WTC11 (cell line): ENCODE measurements at regions not wholly inside any gene's neighbourhood (a gene's known extent, or its start where the extent isn't known, plus 50 kb on each side); places are given as distances from the start of the nearest gene placed in this dataset.

Source experiments
- ATAC-seq: fragments of 200-7000 bp; cut with Tn5 transposase; 2 replicates; pipeline ENCODE4 v1.10.0; 2021; ENCODE audit warnings: mild to moderate bottlenecking, moderate library complexity
- CTCF ChIA-PET: fragments of 300-600 bp; sonication (Branson Sonifier 250); formaldehyde crosslinking; loops from one replicate; lab custom pipeline; 2021; ENCODE audit warnings: antibody characterized with exemption; lab: Charles Lee
- POLR2A ChIA-PET: fragments of 350-600 bp; sonication (Branson Sonifier 250); formaldehyde crosslinking; loops from one replicate; lab custom pipeline; 2021; ENCODE audit warnings: antibody characterized with exemption; lab: Charles Lee
- DNase-seq: peaks from one replicate; pipeline ENCODE4 v3.0.0; 2021; ENCODE audit warnings: low spot score
- H3K27ac Mint-ChIP-seq: 2 replicates; pipeline ENCODE4 v1.8.0; 2021; ENCODE audit warnings: mixed read lengths
- H3K27me3 Mint-ChIP-seq: 2 replicates; pipeline ENCODE4 v1.8.0; 2021; ENCODE audit warnings: low read depth, mild to moderate bottlenecking, moderate library complexity, mixed read lengths
- H3K36me3 Mint-ChIP-seq: 2 replicates; pipeline ENCODE4 v1.8.0; 2021; ENCODE audit warnings: mixed read lengths
- H3K4me1 Mint-ChIP-seq: 2 replicates; pipeline ENCODE4 v1.8.0; 2022; ENCODE audit warnings: mixed read lengths
- H3K4me3 Mint-ChIP-seq: 2 replicates; pipeline ENCODE4 v1.8.0; 2021; ENCODE audit warnings: mild to moderate bottlenecking, moderate library complexity, mixed read lengths
- H3K9me3 Mint-ChIP-seq: 2 replicates; pipeline ENCODE4 v1.8.0; 2021; ENCODE audit warnings: mixed read lengths
- ATF3 ChIP-seq: sonication (generic); formaldehyde crosslinking; conservative IDR thresholded peaks from 2 replicates; pipeline ENCODE4 v1.8.1; 2022; ENCODE audit warnings: mild to moderate bottlenecking, missing genetic modification reagents
- CBFB ChIP-seq: sonication (generic); formaldehyde crosslinking; IDR thresholded peaks from 2 replicates; pipeline ENCODE4 v1.8.1; 2022; ENCODE audit warnings: mild to moderate bottlenecking, low read depth, missing genetic modification reagents
- ELF4 ChIP-seq: sonication (generic); formaldehyde crosslinking; IDR thresholded peaks from 2 replicates; pipeline ENCODE4 v1.8.1; 2022; ENCODE audit warnings: low read depth, mild to moderate bottlenecking, moderate library complexity, missing genetic modification reagents
- EMX1 ChIP-seq: fragments of 250-450 bp; sonication (Bioruptor Pico); IDR thresholded peaks from 2 replicates; pipeline ENCODE4 v1.8.0; 2021; ENCODE audit warnings: mild to moderate bottlenecking
- ERG ChIP-seq: fragments of 250-450 bp; sonication (Bioruptor Pico); IDR thresholded peaks from 2 replicates; pipeline ENCODE4 v1.8.0; 2021; ENCODE audit warnings: mild to moderate bottlenecking
- FOXP4 ChIP-seq: sonication (generic); formaldehyde crosslinking; IDR thresholded peaks from 2 replicates; pipeline ENCODE4 v1.8.0; 2022; ENCODE audit warnings: mild to moderate bottlenecking, missing genetic modification reagents
- JUN ChIP-seq: sonication (generic); formaldehyde crosslinking; IDR thresholded peaks from 2 replicates; pipeline ENCODE4 v1.8.0; 2023; ENCODE audit warnings: mild to moderate bottlenecking, missing genetic modification reagents
- MXD4 ChIP-seq: fragments of 250-450 bp; sonication (Bioruptor Pico); IDR thresholded peaks from 2 replicates; pipeline ENCODE4 v1.8.0; 2021; ENCODE audit warnings: mild to moderate bottlenecking, moderate library complexity, borderline replicate concordance
- PREB ChIP-seq: sonication (generic); formaldehyde crosslinking; IDR thresholded peaks from 2 replicates; pipeline ENCODE4 v1.8.1; 2022; ENCODE audit warnings: mild to moderate bottlenecking, missing genetic modification reagents, moderate library complexity, borderline replicate concordance
- RELA ChIP-seq: sonication (generic); formaldehyde crosslinking; IDR thresholded peaks from 2 replicates; pipeline ENCODE4 v1.8.1; 2022; ENCODE audit warnings: missing genetic modification reagents, mild to moderate bottlenecking, borderline replicate concordance
- SMAD4 ChIP-seq: sonication (generic); formaldehyde crosslinking; IDR thresholded peaks from 2 replicates; pipeline ENCODE4 v1.8.0; 2022; ENCODE audit warnings: mild to moderate bottlenecking, missing genetic modification reagents
- TEAD4 ChIP-seq: sonication (generic); formaldehyde crosslinking; IDR thresholded peaks from 2 replicates; pipeline ENCODE4 v1.8.0; 2022; ENCODE audit warnings: mild to moderate bottlenecking, missing genetic modification reagents
- TP53 ChIP-seq: sonication (generic); formaldehyde crosslinking; IDR thresholded peaks from 2 replicates; pipeline ENCODE4 v1.8.1; 2023; ENCODE audit warnings: mild to moderate bottlenecking, missing genetic modification reagents
- ZBTB21 ChIP-seq: sonication (generic); formaldehyde crosslinking; IDR thresholded peaks from 2 replicates; pipeline ENCODE4 v1.8.1; 2023; ENCODE audit warnings: mild to moderate bottlenecking, missing genetic modification reagents, borderline replicate concordance
- ZNF423 ChIP-seq: fragments of 250-450 bp; sonication (Bioruptor Pico); IDR thresholded peaks from 2 replicates; pipeline ENCODE4 v2.1.2; 2022; ENCODE audit warnings: mild to moderate bottlenecking, moderate library complexity
- ZNF532 ChIP-seq: fragments of 250-450 bp; sonication (Bioruptor Pico); IDR thresholded peaks from 2 replicates; pipeline ENCODE4 v1.9.0; 2021; ENCODE audit warnings: mild to moderate bottlenecking, borderline replicate concordance
- ZSCAN18 ChIP-seq: fragments of 250-450 bp; sonication (Bioruptor Pico); IDR thresholded peaks from 2 replicates; pipeline ENCODE4 v2.1.2; 2022; ENCODE audit warnings: mild to moderate bottlenecking, moderate library complexity
- TF ChIP-seq, protein P1 (sequence below): sonication (generic); formaldehyde crosslinking; conservative IDR thresholded peaks from 2 replicates; pipeline ENCODE4 v1.8.1; 2023; ENCODE audit warnings: mild to moderate bottlenecking, low read depth, missing genetic modification reagents, moderate library complexity
- TF ChIP-seq, protein P2 (sequence below): sonication (generic); formaldehyde crosslinking; IDR thresholded peaks from 2 replicates; pipeline ENCODE4 v1.8.0; 2023; ENCODE audit warnings: missing genetic modification reagents
- TF ChIP-seq, protein P3 (sequence below): fragments of 250-450 bp; sonication (Bioruptor Pico); IDR thresholded peaks from 2 replicates; pipeline ENCODE4 v1.9.0; 2021; ENCODE audit warnings: mild to moderate bottlenecking

GRCh38 chr11:15742626-15743519 is 613.5 kb downstream of the SOX6 start (continued):
- TF ChIP-seq CBFB (no peak), ATF3 (CRISPR knock-in tag) (no peak), ZBTB21 (no peak), RELA (CRISPR knock-in tag) (no peak), TP53 (CRISPR knock-in tag) (no peak)

DNA sequence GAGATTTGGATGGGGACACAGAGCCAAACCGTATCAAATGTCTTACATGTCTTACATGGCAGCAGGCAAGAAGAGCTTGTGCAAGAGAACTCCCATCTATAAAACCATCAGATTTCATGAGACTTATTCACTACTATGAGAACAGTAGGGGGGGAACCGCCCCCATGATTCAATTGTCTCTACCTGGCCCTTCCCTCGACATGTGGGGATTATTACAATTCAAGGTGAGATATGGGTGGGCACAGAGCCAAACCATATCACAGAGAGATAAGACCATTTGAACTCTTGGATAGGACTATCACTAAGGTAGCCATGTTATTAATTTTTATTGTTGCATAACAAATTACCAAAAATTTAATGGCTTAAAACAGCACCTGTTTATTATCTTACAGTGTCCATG is 611.7 kb downstream of the SOX6 start:
- TF ChIP-seq ZNF532 (CRISPR knock-in tag) (no peak), TEAD4 (CRISPR knock-in tag) (no peak), SMAD4 (no peak), PREB (CRISPR knock-in tag) (no peak), ELF4 (CRISPR knock-in tag) (no peak), ZNF423 (CRISPR knock-in tag) (no peak), ERG (CRISPR knock-in tag) (no peak), MXD4 (CRISPR knock-in tag) (no peak), JUN (CRISPR knock-in tag) (no peak), ZSCAN18 (CRISPR knock-in tag) (no peak), EMX1 (CRISPR knock-in tag) (no peak), FOXP4 (CRISPR knock-in tag) (no peak)
- TF ChIP-seq, protein P1, sequence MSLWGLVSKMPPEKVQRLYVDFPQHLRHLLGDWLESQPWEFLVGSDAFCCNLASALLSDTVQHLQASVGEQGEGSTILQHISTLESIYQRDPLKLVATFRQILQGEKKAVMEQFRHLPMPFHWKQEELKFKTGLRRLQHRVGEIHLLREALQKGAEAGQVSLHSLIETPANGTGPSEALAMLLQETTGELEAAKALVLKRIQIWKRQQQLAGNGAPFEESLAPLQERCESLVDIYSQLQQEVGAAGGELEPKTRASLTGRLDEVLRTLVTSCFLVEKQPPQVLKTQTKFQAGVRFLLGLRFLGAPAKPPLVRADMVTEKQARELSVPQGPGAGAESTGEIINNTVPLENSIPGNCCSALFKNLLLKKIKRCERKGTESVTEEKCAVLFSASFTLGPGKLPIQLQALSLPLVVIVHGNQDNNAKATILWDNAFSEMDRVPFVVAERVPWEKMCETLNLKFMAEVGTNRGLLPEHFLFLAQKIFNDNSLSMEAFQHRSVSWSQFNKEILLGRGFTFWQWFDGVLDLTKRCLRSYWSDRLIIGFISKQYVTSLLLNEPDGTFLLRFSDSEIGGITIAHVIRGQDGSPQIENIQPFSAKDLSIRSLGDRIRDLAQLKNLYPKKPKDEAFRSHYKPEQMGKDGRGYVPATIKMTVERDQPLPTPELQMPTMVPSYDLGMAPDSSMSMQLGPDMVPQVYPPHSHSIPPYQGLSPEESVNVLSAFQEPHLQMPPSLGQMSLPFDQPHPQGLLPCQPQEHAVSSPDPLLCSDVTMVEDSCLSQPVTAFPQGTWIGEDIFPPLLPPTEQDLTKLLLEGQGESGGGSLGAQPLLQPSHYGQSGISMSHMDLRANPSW (CRISPR knock-in tag), result no peak
- TF ChIP-seq, protein P2, sequence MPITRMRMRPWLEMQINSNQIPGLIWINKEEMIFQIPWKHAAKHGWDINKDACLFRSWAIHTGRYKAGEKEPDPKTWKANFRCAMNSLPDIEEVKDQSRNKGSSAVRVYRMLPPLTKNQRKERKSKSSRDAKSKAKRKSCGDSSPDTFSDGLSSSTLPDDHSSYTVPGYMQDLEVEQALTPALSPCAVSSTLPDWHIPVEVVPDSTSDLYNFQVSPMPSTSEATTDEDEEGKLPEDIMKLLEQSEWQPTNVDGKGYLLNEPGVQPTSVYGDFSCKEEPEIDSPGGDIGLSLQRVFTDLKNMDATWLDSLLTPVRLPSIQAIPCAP (CRISPR knock-in tag), result no peak
- TF ChIP-seq, protein P3, sequence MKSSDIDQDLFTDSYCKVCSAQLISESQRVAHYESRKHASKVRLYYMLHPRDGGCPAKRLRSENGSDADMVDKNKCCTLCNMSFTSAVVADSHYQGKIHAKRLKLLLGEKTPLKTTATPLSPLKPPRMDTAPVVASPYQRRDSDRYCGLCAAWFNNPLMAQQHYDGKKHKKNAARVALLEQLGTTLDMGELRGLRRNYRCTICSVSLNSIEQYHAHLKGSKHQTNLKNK (CRISPR knock-in tag), result no peak
- POLR2A ChIA-PET, result no interaction called here
- H3K27me3 Mint-ChIP-seq, result no peaks in the 10 kb centered on the region
- no peaks in the 10 kb centered on the region for H3K4me1 Mint-ChIP-seq
- CTCF ChIA-PET, result no interaction called here
- peaks cover 8% of the 10 kb centered on the region for H3K9me3 Mint-ChIP-seq
- H3K4me3 Mint-ChIP-seq, result no peak overlapping the region
- ATAC-seq (no peak), DNase-seq (no peak)
- H3K27ac Mint-ChIP-seq, result no peak overlapping the region
- H3K36me3 Mint-ChIP-seq, result peaks cover 3% of the 10 kb centered on the region; the same call in 1 of the 2 replicates
